Gastroesophageal sphincter (tissue), 4 donors: ENCODE measurements at regions not wholly inside any gene's neighbourhood (a gene's known extent, or its start where the extent isn't known, plus 50 kb on each side); places are given as distances from the start of the nearest gene placed in this dataset.
"Not testable (repeated sequence)": the region's sequence is repeated elsewhere in the genome, so short reads cannot be mapped to it uniquely, and the experiment has no call there.

Source experiments
- ATAC-seq: fragments of 150-250 bp; one replicate; pipeline ENCODE4 v1.9.1; 2016; ENCODE audit warnings: mild to moderate bottlenecking, moderate library complexity
- H3K27ac ChIP-seq, 4 donors: fragments of 200-600 bp; sonication (generic) in 3 of 4; 1 replicate in 3 of 4; 2 replicates in 1 of 4; pipeline ENCODE4 v1.5.1; 2016 to 2019
- H3K27me3 ChIP-seq: fragments of 200-600 bp; sonication (generic); one replicate; pipeline ENCODE4 v1.5.1; 2019
- H3K36me3 ChIP-seq, 2 donors: fragments of 200-600 bp; sonication (generic); one replicate each; pipeline ENCODE4 v1.5.1; 2019; ENCODE audit warnings: control low read depth in 1 of 2
- H3K4me1 ChIP-seq, 3 donors: fragments of 200-600 bp; sonication (generic); 1 replicate in 2 of 3; 2 replicates in 1 of 3; pipeline ENCODE4 v1.5.1; 2016 to 2019; ENCODE audit warnings: control low read depth in 2 of 3
- H3K4me3 ChIP-seq, 2 donors: fragments of 200-600 bp; sonication (generic); one replicate each; pipeline ENCODE4 v1.5.1; 2019; ENCODE audit warnings: mild to moderate bottlenecking in 1 of 2, moderate library complexity in 1 of 2
- H3K9me3 ChIP-seq, 3 donors: fragments of 200-600 bp; sonication (generic); one replicate each; pipeline ENCODE4 v1.5.1; 2017 to 2019; ENCODE audit warnings: control low read depth in 2 of 3
- CTCF ChIP-seq, 4 experiments: fragments of 200-600 bp in 2 of 4; fragments of 450-650 bp in 2 of 4; sonication (generic) in 1 of 4; IDR thresholded peaks; one replicate each; pipeline ENCODE4 v1.5.1; 2017 to 2019; ENCODE audit warnings: antibody characterized with exemption in 4 of 4, mild to moderate bottlenecking in 2 of 4, moderate library complexity in 2 of 4
- EP300 ChIP-seq: sonication (generic); formaldehyde crosslinking; IDR thresholded peaks from one replicate; pipeline ENCODE4 v1.6.1; 2017; ENCODE audit warnings: antibody characterized with exemption, mild to moderate bottlenecking
- POLR2A ChIP-seq, 2 donors: fragments of 450-650 bp; IDR thresholded peaks; one replicate each; pipeline ENCODE4 v1.6.1; 2017; ENCODE audit warnings: antibody characterized with exemption in 2 of 2, mild to moderate bottlenecking in 2 of 2, moderate library complexity in 1 of 2
- POLR2AphosphoS5 ChIP-seq: sonication (generic); formaldehyde crosslinking; IDR thresholded peaks from one replicate; pipeline ENCODE4 v1.6.1; 2017; ENCODE audit warnings: antibody characterized with exemption
- WGBS, 2 donors: methylation state at CpG; one replicate each; pipeline ENCODE4 v1.1.5; 2018; ENCODE audit warnings: low coverage in 1 of 2; 5-methylcytosine and 5-hydroxymethylcytosine counted together

- H3K4me1 ChIP-seq: peaks cover 0 to 5% (median 0%) of the 10 kb centered on the region in 3 donors
- H3K36me3 ChIP-seq: no peaks in the 10 kb centered on the region
- no peaks in the 10 kb centered on the region for H3K27me3 ChIP-seq
- ATAC-seq: no peak
- peaks cover 0 to 11% (median 0%) of the 10 kb centered on the region in 3 donors for H3K9me3 ChIP-seq
- WGBS, 2 donors: 36 to 41% methylated on average over 2 of the region's 3 CpGs
- TF ChIP-seq POLR2AphosphoS5: no peak
- no peak for TF ChIP-seq EP300
- no peak for TF ChIP-seq CTCF (IDR thresholded peaks at IDR 0.05)
- TF ChIP-seq POLR2A (IDR thresholded peaks at IDR 0.05): no peak
- H3K27ac ChIP-seq: no peak overlapping the region
- H3K4me3 ChIP-seq: no peak overlapping the region
Measured at GRCh38 chr9:26789959-26790358, 102.6 kb downstream of the CAAP1 start.

GRCh38 chr9:26786564-26786963 lies 106.0 kb downstream of the CAAP1 start:
- Histone ChIP-seq H3K36me3 (no peaks in the 10 kb centered on the region), H3K9me3 (no peaks in the 10 kb centered on the region), H3K27me3 (no peaks in the 10 kb centered on the region), H3K27ac (no peak overlapping the region), H3K4me3 (no peak overlapping the region), H3K4me1 (peaks cover 0 to 5% (median 0%) of the 10 kb centered on the region in 3 donors)
- no peak for ATAC-seq
- no peak for TF ChIP-seq POLR2AphosphoS5
- no peak for TF ChIP-seq EP300
- no peak for TF ChIP-seq CTCF (IDR thresholded peaks at IDR 0.05)
- TF ChIP-seq POLR2A (IDR thresholded peaks at IDR 0.05): no peak
- WGBS, 2 donors: 57 to 68% methylated on average over 1 to 2 of the region's 2 CpGs

GRCh38 chr9:26782899-26783298 lies 109.7 kb downstream of the CAAP1 start:
- Histone ChIP-seq H3K4me1 (no peaks in the 10 kb centered on the region), H3K27ac (no peak overlapping the region), H3K4me3 (no peak overlapping the region), H3K9me3 (no peaks in the 10 kb centered on the region), H3K27me3 (no peaks in the 10 kb centered on the region), H3K36me3 (no peaks in the 10 kb centered on the region)
- TF ChIP-seq EP300 (no peak), POLR2AphosphoS5 (no peak), POLR2A (IDR thresholded peaks at IDR 0.05) (no peak), CTCF (IDR thresholded peaks at IDR 0.05) (no peak)
- WGBS, 2 donors: 42 to 79% methylated on average over 1 of the region's 1 CpG
- ATAC-seq: no peak

GRCh38 chr9:26781906-26782305 lies 110.7 kb downstream of the CAAP1 start:
- no peaks in the 10 kb centered on the region for H3K9me3 ChIP-seq
- TF ChIP-seq EP300: no peak
- no peak for TF ChIP-seq POLR2AphosphoS5
- no peak for TF ChIP-seq POLR2A (IDR thresholded peaks at IDR 0.05)
- TF ChIP-seq CTCF (IDR thresholded peaks at IDR 0.05): no peak
- H3K27me3 ChIP-seq: no peaks in the 10 kb centered on the region
- no peaks in the 10 kb centered on the region for H3K36me3 ChIP-seq
- WGBS, 2 donors: 6% methylated on average over 1 of the region's 1 CpG; no CpG with 5 or more reads in 1 of the 2 donors
- ATAC-seq: no peak
- no peak overlapping the region for H3K27ac ChIP-seq
- no peaks in the 10 kb centered on the region for H3K4me1 ChIP-seq
- no peak overlapping the region for H3K4me3 ChIP-seq

- not testable (repeated sequence) for ATAC-seq, H3K4me1 ChIP-seq, H3K9me3 ChIP-seq, H3K36me3 ChIP-seq, H3K27me3 ChIP-seq, H3K4me3 ChIP-seq, H3K27ac ChIP-seq
- WGBS, 2 donors: 83 to 92% methylated on average over 3 of the region's 3 CpGs
Measured at GRCh38 chr9:26780307-26780706, 112.3 kb downstream of the CAAP1 start.
